GM21526 (cell line): ENCODE measurements at regions not wholly inside any gene's neighbourhood (a gene's known extent, or its start where the extent isn't known, plus 50 kb on each side); places are given as distances from the start of the nearest gene placed in this dataset.
A peak's percentile ranks its signal among the peaks of the same experiment; 100 is the strongest.

Source experiments
- ATAC-seq: cut with Tn5 transposase; IDR thresholded peaks from one replicate; pipeline ENCODE4 v1.9.1; 2021; ENCODE audit warnings: moderate library complexity; ENCODE audit not compliant: unreplicated experiment, low FRiP score

DNA sequence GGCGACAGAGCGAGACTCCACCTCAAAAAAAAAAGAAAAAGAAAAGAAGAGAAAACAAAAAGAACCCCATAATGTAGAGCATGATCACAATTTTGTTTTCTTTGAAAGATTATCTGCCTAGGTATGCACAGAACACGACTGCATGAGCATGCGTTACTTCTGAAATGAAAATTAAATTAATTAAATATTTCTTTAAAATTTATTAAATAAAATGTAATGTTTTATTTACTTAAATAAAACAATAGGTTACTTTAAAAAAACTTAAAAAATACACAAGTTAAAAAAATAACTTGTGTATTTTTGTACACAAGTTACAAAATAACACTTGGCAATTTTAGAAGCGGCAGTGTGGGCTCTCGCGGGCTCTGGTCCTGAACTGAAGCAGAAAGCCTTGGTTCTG, 107.8 kb downstream of the TFAP2A start:
- no peak for ATAC-seq

DNA sequence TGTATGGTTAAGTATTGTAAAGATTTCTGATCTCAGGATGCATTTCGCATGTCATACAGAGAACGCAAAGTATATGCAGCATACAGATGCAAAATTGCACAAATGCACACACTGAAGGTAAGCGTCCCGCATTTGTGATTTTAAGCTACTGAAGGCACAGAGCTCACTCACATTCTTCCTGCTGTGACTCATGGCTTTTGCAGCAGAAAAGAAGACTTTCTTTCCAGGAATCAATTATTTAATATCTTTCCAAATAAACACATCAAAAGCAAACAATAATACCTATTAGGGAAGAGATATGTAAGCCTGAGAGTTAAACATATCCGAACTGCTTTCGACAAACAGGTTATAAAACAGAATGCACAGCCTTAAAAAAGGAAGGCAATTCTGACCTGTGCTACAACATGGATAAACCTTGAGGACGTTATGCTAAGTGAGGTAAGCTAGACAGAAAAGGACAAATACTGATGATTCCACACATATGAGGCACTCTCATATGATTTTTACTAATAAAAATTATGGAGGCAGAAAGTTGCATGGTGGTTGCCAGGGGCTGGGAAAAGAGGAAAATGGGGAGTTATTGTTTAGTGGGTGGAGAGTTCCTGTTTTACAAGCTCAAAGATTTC, 109.0 kb downstream of the TFAP2A start:
- ATAC-seq, result no peak

DNA sequence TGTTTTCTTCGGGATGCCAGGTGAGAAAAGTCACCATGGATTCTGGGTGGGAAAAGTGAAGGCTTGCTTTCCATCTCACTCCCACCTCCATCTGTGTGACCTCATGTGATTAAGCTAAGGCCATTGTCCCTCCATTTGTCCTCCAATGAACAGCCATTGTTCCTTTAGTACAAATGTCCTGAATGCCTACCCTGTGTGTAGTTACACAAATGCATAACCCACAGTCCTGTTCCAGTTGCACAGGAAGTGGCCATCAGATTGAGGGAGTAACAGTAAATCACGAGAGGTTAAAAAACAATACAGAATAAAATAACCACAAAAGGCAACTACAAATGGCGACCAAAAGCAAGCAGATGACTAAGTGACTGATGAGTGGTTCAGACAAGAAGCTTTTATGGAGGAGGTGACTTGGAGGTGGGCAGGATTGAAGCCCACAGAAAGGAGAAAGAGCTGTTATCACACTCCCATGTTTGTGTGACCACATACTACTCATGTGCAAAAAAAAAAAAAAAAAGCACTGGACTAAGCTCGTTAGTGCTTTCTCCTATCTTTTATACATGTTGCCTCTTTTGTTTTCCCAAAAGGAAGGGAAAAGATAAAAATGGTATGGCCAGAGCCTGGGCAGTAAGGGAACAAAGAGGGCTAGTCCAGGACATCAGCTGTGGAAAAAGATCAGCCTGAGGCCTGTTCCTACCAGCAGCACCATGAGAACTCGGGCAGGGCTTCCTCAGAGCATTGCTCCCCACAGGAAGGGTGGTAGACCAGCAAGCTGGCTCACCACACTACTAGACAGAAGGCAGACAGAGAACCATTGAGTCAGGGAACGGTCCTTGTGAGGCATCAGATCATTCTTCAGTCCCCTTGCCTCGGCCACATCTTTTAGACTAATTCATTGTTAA, 111.0 kb downstream of the TFAP2A start:
- no peak for ATAC-seq

DNA sequence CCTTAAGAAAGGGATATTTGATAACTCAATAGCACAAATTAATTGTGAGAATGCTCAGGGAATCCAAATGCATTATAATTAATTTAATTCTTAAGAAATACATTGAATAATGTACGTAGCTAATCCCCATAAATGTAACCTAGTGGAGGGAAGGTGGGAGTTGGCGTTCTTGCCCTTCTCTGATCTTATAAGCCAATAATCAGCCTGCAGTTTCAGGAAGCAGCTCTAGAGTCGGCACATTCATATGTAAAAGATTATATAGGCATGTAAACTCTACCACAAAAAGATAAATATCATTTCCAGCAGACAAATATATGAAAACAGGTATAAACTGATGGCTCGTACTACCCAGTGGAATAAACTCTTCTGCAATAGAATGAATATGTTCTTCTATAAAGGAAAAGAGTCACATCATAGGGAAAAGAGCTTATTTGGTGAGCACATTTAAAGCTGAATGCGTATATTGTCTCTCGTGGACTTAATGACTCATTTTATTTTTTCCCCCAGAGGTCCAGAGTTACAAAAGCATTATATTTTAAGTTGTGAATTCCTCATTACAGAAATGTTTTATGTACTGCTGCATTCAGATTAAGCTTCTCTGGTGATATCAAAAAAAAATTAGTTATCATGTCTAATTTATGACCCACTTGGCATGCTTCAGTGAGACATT, 112.2 kb downstream of the TFAP2A start:
- no peak for ATAC-seq

DNA sequence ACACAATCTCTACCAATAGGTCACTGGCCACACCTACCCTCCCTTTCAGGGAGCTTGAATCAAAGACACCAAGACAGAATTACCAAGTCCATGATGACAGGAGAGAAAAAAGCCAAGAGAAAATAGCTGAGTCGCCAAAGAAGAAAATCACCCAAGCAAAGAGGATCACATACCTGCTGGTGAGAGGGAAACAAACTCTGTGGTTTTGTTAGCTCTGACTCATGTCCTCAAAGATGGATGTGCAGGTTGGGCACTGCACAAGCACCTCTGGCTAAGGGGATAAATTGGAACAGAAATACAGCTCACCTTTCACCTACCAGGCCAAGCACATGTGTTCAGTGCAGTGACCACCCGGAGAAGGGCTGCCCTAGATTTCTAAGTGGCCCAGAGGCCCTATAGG, 114.8 kb downstream of the TFAP2A start:
- no peak for ATAC-seq

DNA sequence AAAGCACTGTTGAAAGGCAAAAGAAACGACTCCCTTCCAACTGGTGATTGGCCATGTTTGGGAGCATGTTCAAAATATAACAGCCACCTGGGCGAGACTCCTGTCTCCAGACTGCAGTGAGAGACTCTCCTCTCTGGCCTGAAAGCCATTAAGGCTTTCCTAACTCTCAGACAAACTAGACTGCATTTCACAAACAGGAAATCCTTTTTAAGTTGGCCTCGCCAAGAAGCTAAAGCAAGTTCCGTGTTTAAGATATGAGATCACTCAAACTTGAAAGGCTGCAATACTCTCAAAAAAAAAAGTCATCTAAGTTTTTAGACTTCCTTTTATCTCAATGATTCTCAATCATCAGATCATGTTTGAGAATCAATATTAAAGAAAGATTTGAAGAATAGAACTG, 117.0 kb downstream of the TFAP2A start:
- ATAC-seq, result no peak

DNA sequence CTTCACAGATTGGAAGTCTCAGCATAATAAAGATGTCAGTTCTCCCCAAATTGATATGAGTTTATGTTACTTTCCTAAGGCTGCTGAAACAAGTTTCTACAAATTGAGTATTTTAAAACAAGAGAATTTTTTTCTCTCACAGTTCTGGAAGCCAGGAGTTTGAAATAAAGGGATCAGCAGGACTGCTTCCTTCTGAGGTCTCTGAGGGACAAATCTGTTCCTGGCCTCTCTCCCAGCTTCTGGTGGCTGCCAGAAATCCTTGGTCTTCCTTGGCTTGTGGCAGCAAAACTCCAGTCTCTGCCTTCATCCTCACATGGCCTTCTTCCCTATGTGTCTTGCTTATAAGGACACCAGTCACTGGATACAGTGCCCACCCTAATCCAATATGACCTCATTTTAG, 136.1 kb downstream of the TFAP2A start:
- no peak for ATAC-seq

DNA sequence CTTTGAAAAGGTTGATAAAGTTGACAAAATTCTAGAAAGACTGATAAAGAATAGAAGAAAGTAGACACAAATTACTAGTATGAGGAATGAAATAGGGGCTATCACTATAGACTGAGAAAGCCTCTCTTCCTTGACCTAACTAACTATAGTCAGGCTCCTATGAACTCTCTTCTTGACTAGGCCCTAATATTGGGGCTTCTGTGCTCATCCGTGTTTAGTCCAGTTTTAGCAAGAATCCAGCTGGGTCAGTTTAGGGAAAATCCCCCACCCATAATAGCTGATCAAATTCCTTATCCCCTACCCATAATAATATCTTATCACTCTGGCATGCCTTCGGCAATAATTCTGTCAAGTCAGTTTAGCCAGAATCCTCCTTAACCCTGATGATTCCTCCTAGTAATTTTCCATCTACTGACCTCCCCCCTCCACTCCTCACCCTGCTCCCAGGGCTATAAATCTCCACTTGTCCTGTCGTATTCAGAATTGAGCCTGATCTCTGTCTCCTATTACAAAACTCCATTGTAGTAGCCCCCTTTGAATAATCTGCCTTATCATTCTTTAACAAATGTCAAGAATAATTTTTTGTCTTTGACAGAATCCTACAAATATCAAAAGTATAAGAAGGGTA, 138.1 kb downstream of the TFAP2A start:
- no peak for ATAC-seq

DNA sequence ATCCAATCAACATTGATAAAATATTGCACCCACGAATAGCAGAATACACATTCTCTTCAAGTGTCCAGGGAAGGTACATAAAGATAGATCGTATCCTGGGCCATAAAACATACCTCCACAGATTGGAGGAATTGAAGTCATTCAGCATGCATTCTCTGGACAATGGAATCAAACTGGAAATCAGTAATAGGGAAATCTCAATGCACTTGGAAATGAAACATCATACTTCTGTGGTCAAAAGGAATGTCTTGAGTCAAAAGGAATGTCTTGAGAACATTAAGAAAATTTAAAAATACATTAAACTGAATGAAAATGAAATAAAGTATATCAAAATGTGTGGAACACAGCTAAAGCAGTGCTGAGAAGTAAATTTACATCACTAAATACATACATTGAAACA, 138.8 kb downstream of the TFAP2A start:
- no peak for ATAC-seq

DNA sequence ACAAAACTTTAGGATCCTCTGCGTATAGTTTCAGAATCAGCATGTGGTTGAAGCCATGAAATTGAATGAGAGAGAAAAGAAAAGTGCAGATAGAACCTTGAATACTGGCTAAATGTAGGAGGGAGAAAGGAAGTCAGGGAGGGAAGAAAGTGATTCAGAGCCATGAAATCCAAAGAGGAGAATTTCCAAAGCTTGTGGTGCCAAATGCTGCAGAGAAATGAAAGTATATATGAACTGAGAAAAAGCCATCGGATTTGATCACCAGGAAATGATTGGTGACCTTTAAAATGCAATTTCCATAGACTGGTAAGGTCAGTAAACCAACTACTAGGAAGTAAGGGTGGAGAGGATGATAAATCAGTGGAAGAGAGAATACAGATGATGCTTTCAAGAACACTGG, 142.3 kb downstream of the TFAP2A start:
- no peak for ATAC-seq

DNA sequence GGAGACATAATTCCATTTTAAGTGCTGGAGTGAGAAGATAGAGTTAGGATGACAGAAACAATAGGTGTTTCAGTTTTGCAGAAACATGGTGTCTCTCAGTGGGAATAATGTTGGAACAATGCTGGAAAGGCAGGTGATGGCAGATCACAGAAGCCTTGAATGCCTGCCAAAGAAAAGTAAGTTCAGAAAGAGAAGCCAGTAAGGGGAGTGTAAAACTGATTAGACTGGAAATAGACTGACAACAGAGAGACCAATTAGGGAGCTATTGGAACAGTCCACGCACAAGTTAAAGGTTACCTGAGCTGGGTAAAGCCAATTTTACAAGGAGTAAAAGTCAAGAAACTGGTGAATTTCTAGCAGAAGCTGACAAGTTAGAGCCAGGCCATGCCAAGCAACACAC, 142.9 kb downstream of the TFAP2A start:
- no peak for ATAC-seq

DNA sequence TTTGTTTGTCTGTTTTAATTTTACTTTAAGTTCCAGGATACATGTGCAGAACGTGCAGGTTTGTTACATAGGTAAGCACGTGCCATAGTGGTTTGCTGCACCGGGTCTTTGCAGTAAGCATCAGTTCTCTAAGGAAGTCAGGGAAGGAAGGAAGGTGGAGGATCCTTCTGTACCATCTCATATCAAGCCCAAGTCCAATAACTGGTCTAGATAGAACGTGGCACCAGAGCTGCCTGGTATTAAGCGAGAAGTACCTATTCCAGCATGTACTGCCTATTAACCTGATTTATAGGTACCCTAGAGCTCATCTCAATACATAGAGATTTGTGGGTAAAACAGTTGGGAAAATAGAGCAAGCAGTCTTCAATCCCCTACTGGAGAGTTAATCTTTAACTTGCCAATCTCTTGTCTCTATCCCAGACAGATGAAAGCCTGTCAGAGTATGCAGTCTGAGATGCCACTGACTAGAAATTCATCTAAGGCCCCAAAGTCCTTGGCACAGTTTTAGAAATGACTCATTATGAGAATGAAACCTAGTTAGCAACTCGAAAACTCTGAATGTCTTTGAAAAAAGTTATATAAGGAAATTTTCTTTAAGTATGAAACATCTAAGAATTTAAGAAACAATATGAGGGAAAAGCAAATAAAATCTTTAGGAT, 144.9 kb downstream of the TFAP2A start:
- ATAC-seq, result peak; percentile 81

DNA sequence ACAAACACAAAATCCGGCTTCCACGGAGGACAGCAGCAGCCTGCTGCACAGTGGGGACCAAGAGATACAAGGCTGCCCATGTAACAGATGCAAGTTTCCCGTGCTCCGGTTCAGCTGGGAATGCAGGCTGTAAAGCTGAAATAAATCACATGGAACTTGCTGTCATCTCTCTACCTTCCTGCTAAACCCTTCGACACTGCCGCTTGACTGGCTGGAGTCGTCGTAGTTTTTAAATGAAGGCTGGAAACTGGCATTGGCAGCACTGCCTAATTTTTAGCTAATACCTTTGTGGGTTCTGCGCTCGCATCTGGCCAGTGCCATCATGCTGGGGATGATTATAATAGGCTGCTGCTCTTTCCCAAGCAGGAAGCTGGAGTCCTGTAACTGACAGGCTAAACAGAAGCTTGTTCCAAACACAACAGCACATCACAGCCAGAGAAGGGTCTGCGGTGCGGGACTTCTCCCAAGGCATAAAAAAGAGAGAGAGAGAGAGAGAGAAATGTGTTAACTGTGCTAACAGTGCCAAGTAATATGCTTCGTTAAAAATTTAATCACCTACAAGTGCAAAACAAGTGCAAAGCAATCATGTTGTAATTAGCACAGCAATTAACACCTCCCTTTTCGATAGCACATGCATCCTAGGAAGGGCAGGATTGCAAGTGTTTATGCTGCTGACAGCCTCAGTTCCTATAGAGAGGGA, 146.1 kb downstream of the TFAP2A start:
- no peak for ATAC-seq

DNA sequence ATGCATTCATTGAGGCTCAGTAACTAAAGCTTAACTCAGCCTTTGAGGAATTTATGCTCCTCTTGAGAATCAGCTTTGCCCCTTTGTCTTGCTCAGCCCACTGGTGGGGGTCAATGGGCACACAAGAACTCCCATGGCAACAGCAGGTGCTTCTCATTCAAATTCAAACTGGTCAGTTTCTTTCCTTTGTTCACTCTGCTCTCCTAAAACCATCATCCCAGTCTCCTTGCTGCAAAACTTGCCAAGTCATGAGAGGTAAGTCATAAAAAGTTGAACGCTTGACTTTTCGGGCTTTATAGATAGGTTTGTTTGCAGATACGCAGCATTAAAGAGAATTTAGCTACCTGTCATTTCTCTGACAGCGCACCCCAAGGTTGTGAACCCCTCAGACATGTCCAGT, 146.8 kb downstream of the TFAP2A start:
- ATAC-seq, result no peak

DNA sequence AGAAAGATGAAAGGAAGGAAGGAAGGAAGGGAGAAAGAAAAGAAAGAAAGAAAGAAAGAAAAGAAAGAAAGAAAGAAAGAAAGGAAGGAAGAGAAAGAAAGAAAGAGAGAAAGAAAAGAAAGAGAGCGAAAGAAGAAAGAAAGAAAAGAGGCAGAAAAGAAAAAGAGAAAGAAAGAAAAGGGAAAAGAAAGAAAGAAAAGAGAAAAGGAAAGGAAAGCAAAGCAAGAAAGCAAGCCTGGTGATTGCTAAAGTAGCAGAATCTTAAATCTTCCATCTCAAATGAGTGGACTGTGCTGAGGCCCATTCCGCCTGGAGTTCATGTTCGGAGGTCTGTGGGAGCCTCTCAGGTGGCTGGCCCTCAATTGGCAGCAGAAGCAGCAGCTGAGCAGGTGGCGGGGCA, 148.4 kb downstream of the TFAP2A start:
- ATAC-seq, result no peak

DNA sequence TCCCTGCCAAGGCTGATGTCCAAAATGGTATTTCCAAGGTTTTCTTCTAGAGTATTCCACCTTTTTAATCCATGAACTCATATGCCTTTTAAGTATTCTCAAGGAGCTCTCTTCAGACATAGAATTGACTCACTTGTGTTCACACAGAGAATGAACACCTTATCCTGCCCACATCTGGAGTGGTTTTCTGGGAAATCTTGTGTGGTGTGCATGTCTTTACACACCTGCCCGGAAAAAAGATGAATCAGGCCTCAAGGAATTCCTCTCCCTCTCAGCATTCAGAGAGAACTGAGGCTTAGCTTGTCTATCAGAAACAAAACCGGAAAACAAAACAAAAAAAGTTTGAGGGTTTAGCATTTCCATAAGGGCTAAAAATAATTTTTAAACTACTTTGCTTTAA, 148.8 kb downstream of the TFAP2A start:
- no peak for ATAC-seq

DNA sequence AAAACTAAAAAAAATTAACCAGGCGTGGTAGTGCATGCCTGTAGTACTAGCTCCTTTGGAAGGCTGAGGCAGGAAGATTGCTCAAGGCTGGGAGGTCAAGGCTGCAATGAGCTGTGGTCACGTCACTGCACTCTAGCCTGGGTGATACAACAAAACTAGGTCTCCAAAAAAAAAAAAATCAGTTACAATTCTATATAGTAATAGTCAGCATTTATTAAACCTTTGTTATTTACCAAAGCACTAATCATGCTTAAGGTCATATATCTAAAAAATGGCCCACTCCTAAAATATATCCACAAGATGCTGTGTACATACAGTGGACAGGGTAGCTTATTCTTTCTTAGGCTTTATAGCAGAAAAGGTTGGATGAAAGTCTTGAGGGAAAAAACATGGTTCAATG, 152.4 kb downstream of the TFAP2A start:
- no peak for ATAC-seq

DNA sequence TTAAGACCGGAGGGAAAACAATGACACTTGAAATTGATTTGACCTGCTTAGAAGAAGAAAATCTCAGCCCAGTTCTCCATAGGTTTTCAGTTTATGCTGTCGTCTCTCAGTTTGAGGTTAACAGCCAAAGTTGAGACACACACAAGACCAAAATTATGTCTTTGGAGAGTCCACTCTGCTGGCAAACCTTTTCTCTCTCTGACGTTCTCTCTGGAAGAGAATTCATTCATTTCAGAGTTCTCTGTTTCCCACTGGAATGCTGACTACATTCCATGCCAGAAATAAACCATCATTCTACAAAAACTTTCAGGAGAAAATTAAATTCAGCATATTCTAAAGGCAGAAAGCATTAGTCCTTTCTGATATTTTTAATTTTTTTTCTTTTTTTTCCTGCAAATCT, 155.2 kb downstream of the TFAP2A start:
- ATAC-seq, result no peak

DNA sequence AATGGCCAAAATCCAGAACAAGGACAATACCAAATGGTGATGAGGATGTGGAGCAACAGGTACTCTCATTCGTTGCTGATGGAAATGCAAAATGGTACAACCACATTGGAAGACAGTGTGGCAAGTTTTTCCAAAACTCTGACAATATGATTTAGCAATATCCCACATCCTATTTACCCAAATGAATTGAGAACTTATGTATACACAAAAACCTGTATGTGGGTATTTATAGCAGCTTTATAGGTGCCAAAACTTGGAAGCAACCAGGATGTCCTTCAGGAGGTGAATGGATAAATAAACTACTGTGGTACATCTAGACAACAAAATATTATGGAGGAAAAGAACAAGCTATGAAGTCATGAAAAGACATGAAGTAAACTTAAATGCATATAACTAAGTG, 156.5 kb downstream of the TFAP2A start:
- ATAC-seq, result no peak

DNA sequence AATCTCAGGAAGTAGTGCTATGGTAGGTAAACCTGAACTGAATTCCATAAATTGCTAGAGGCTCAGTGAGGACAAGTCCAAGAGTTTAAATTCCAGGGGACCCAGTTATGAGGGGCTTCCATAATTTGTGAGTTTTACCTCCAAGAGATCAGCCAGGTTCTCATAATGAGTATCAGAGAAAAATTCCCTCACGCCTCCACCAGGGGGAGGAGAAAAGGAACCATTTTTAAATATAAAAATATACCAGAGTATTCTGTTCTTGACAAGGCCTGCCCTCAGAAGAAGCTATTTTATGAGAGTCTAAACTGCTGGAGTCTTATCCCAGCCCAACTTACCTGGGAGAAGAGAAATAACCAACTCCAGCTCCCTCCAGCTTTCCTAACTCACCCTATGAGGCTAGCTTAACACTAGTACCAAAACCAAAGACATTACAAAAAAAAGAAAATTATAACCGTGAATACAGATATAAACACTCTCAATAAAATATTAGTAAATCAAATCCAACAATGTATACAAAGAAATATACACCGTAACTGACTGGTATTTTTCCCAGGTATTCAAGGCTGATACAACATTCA, 158.7 kb downstream of the TFAP2A start:
- peak; percentile 62 for ATAC-seq
